Fibroblast of peridontal ligament (primary cell): ENCODE measurements at regions not wholly inside any gene's neighbourhood (a gene's known extent, or its start where the extent isn't known, plus 50 kb on each side); places are given as distances from the start of the nearest gene placed in this dataset.

Experiments used
- DNase-seq: peaks from one replicate; pipeline ENCODE4 v3.0.0-alpha.2; 2010; ENCODE audit errors: extremely low read depth

- DNase-seq = no peak
Observed at GRCh38 chr14:62253911-62254310, 491.7 kb downstream of the SNAPC1 start.

GRCh38 chr14:62269204-62269603 is 507.0 kb downstream of the SNAPC1 start:
- DNase-seq = no peak

DNA sequence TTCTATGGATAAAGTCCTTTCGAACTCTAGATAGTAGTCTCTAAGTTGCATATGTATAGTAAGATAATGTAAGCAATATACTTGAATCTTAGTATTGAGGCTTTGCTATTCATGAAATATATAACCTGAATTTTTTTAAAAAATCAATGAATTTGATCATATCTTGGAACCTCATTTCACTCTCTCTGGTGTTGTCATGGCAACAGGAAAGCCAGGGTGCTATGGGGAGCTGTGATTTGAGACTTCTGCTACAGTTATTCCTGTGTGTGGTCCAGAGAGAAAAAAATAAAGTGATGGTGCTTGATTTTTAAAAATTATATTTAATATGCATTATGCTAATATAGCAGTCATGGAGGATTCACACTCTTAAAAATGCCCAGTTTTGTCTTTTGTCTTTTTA is 508.0 kb downstream of the SNAPC1 start:
- no peak for DNase-seq

- no peak for DNase-seq
Observed at GRCh38 chr14:62280366-62280765, 518.1 kb downstream of the SNAPC1 start.

DNA sequence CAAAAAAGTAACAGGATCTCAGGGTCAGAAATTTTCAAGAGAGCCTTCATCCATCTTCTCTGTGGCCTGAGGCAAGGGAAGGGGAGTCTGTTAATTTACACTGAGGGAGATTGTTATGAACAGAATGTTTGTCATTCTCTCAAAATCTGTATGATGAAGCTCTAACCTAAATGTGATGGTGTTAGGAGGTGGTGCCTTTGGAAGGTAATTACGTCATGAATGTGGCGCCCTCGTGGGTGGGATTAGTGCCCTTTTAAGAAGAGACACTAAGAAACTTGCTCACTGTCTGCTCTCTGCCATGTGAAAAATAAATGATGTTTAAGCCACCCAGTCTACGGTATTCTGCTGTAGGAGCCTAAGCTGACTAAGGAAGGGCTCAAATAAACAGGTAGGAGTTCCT is 521.6 kb downstream of the SNAPC1 start:
- DNase-seq = no peak

- no peak for DNase-seq
Observed at GRCh38 chr14:62289471-62289870, 527.3 kb downstream of the SNAPC1 start.

DNA sequence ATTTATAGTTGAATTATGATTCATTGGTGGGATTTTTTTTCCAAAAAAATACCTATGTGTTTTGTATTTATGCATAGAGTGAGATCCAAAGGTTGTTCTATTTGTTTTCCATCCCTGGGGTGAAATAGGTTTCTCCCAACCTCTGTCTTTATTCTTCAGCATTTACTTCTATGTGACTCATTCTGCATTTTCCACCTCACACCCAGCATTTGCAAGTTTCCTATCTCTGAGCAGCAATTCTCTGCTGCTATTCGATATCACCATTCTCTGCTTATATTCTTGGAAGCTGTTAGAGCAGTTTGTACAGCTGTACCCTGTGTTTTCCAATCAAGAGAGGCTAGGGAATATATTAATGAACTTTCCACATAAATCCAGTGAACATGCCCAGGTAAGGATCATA is 538.9 kb downstream of the SNAPC1 start:
- DNase-seq = no peak

DNA sequence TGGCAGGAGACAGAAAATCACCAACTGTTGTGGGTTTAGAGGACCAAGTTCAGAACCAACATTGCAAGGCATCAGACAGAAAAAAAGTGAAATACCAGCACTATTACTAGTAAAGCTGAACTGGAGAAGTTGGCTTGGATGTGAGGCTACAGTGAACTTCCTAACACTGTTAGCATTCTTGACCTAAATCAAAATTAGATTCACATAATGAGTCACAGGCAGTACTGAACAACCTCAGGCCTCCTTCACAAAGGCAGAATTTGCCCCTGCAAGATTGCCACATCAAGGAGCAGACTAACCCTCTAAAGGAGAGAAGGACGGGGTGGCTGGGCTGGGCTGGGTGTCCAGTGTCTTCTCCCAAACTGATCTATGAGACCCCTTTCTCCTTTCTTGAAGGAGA is 539.7 kb downstream of the SNAPC1 start:
- DNase-seq = no peak

GRCh38 chr14:62303437-62303836 is 541.2 kb downstream of the SNAPC1 start:
- no peak for DNase-seq

DNA sequence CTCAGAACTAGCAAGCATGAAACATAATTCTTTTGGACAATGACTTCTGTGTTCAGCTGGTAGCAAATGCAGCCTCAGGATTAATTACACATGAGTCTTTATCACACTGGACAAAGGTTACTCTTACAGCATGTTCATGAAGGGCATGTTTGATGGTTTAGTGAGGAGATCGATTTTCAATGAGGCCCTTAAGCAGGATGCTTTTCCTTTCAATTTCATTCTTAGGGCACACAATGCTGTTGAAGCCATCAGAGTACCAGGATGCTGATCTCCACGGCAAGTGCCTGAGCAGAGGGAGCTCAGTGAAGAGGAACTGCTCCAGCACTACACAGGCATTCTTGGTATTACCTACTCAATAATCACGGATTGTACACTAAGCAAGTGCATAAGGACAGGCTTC is 542.0 kb downstream of the SNAPC1 start:
- no peak for DNase-seq

DNA sequence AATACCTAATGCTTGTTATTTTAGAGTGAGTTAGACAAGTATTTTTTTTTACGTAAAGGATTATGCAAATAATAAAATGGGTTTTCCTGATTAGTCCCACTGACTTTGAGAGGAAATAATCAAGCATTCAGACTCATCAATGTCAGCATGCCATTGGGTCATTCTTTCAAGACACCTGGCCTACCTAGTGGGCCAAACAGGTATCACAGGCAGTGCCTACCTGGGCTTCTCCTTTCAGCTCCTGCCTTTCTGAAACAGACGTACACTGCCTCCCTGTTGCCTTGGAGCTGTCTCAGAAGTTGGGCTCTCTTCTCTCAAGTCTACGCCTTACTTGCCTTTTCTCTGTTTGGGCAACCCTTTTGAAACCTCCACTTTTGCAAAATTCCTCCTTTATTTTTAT is 545.6 kb downstream of the SNAPC1 start:
- DNase-seq = no peak

DNA sequence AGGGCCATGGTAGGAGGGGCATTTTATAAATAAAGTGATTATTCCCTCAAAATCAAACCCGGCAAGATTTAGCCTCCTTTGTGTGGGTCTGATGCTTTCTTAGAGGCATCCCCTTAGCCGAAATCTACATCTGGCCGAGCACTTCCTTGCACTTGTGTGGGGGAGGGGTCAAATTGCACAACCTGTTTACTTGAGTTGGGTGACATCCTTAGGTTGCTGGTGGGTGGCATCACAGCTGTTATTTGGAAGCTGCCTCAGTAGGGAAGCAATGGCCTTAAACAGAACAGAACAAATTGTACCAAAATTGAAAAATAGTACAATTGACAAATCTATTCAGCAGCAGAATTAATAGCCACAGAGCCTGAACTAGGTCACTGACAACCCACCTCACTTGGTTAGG is 546.1 kb downstream of the SNAPC1 start:
- no peak for DNase-seq

- DNase-seq = no peak
Observed at GRCh38 chr14:62308891-62309290, 546.7 kb downstream of the SNAPC1 start.

DNA sequence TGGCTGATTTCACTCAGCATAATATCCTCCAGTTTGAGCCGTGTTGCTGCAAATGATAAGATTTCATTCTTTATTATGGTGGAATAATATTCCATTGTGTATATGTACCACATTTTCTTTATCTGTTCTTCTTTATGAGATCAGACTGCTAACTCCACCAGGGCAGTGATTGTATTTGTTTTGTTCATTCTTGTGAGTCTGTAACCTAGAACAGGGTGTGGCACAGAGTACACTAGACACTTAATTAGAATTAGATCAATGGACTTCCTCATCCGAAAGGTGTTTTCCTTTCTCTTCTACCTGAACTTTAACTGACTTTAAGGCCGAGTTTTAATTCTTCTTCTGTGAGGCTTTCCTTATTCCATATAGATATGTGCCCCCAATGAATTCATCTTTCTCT is 551.0 kb downstream of the SNAPC1 start:
- no peak for DNase-seq

GRCh38 chr14:62314221-62314620 is 552.0 kb downstream of the SNAPC1 start:
- DNase-seq = no peak

GRCh38 chr14:62314871-62315270 is 552.7 kb downstream of the SNAPC1 start:
- no peak for DNase-seq

GRCh38 chr14:62315631-62316030 is 553.4 kb downstream of the SNAPC1 start:
- no peak for DNase-seq

- DNase-seq = no peak
Observed at GRCh38 chr14:62322216-62322615, 560.0 kb downstream of the SNAPC1 start.

- no peak for DNase-seq
Observed at GRCh38 chr14:62329427-62329826, 567.2 kb downstream of the SNAPC1 start.

GRCh38 chr14:62347562-62348011 is 585.4 kb downstream of the SNAPC1 start:
- DNase-seq = no peak

DNA sequence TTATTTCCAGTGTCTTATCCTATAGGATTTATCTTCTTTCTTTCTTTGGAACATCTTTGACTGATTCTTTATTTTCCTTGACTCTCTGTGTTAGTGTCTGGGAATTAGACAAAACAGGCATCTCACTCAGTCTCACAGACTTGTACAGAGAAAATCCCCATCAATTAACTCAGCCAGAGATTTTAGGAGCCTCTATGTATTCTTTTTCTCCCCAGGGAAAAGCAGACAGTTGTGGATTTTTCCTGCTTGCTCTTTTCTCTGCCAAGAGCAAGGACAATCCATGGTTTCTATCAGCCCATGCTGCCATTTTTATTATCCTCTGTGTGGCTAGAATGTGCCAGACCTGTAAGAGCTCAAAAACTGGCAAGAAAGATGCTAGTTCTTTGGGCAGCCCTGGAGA is 595.1 kb downstream of the SNAPC1 start:
- DNase-seq = no peak

GRCh38 chr14:62364161-62364560 is 601.9 kb downstream of the SNAPC1 start:
- DNase-seq = no peak

DNA sequence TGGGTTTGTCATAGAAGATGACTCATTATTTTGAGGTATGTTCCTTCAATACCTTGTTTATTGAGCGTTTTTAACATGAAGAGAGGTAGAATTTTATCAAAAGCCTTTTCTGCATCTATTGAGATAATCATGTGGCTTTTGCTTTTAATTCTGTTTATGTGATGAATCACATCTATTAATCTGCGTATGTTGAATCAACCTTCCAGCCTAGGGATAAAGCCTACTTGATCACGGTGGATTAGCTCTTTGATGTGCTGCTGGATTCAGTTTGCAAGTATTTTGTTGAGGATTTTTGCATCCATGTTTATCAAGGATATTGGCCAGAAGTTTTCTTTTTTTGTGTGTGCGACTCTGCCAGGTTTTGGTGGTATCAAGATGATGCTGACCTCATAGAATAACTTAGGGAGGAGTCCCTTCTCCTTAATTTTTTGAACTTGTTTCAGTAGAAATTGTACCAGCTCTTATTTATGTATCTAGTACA is 602.6 kb downstream of the SNAPC1 start:
- DNase-seq = no peak

GRCh38 chr14:62369919-62370560 is 607.8 kb downstream of the SNAPC1 start:
- DNase-seq = no peak
